ENCODE measurements at regions not wholly inside any gene's neighbourhood (a gene's known extent, or its start where the extent isn't known, plus 50 kb on each side); places are given as distances from the start of the nearest gene placed in this dataset.

GRCh38 chr3:35987386-35987785, 348.1 kb downstream of the ARPP21 start:
- Histone ChIP-seq H3K4me3 (ENCODE audit: low read length) (no peak overlapping the region), H3K27ac (ENCODE audit: low read depth, low read length) (no peak overlapping the region), H3K9ac (ENCODE audit: extremely low read depth, low read length, poor library complexity, severe bottlenecking) (no peak overlapping the region), H3K27me3 (ENCODE audit: control insufficient read depth, insufficient read depth, low read length, poor library complexity, severe bottlenecking) (no peaks in the 10 kb centered on the region), H3K36me3 (ENCODE audit: control insufficient read depth, insufficient read depth, low read length) (no peaks in the 10 kb centered on the region), H3K4me1 (ENCODE audit: control insufficient read depth, insufficient read depth, low read length) (no peaks in the 10 kb centered on the region), H3K9me3 (ENCODE audit: control insufficient read depth, low read length) (no peaks in the 10 kb centered on the region)
- no peaks in the 10 kb centered on the region for H3K27me3 Mint-ChIP-seq (ENCODE audit: insufficient read depth)
- TF ChIP-seq CTCF (conservative IDR thresholded peaks at IDR 0.05): no peak
- DNase-seq: no peak
- H3K36me3 Mint-ChIP-seq (ENCODE audit: low read depth): no peaks in the 10 kb centered on the region
- no peak overlapping the region for H3K27ac Mint-ChIP-seq
- no peak overlapping the region for H3K4me3 Mint-ChIP-seq
- no peaks in the 10 kb centered on the region for H3K4me1 Mint-ChIP-seq
- no peaks in the 10 kb centered on the region for H3K9me3 Mint-ChIP-seq

GRCh38 chr3:35992041-35992440, 352.7 kb downstream of the ARPP21 start:
- Histone ChIP-seq H3K9ac (ENCODE audit: extremely low read depth, low read length, poor library complexity, severe bottlenecking) (no peak overlapping the region), H3K27me3 (ENCODE audit: control insufficient read depth, insufficient read depth, low read length, poor library complexity, severe bottlenecking) (no peaks in the 10 kb centered on the region), H3K27ac (ENCODE audit: low read depth, low read length) (no peak overlapping the region), H3K36me3 (ENCODE audit: control insufficient read depth, insufficient read depth, low read length) (no peaks in the 10 kb centered on the region), H3K4me1 (ENCODE audit: control insufficient read depth, insufficient read depth, low read length) (no peaks in the 10 kb centered on the region), H3K9me3 (ENCODE audit: control insufficient read depth, low read length) (no peaks in the 10 kb centered on the region), H3K4me3 (ENCODE audit: low read length) (no peak overlapping the region)
- H3K27ac Mint-ChIP-seq: no peak overlapping the region
- no peaks in the 10 kb centered on the region for H3K9me3 Mint-ChIP-seq
- DNase-seq: no peak
- TF ChIP-seq CTCF (conservative IDR thresholded peaks at IDR 0.05): no peak
- no peaks in the 10 kb centered on the region for H3K27me3 Mint-ChIP-seq (ENCODE audit: insufficient read depth)
- no peak overlapping the region for H3K4me3 Mint-ChIP-seq
- 93% methylated on average over 2 of the region's 2 CpGs; no CpG with 5 or more reads in 1 of the 2 experiments for WGBS, 2 experiments (ENCODE audit: insufficient coverage in 1 of 2, insufficient read length in 1 of 2)
- no peaks in the 10 kb centered on the region for H3K4me1 Mint-ChIP-seq
- no peaks in the 10 kb centered on the region for H3K36me3 Mint-ChIP-seq (ENCODE audit: low read depth)

GRCh38 chr3:36011791-36012190, 368.5 kb upstream of the STAC start:
- H3K27ac Mint-ChIP-seq: no peak overlapping the region
- H3K4me1 Mint-ChIP-seq: peaks cover 6% of the 10 kb centered on the region
- Histone ChIP-seq H3K9me3 (ENCODE audit: control insufficient read depth, low read length) (peaks cover 13% of the 10 kb centered on the region), H3K27me3 (ENCODE audit: control insufficient read depth, insufficient read depth, low read length, poor library complexity, severe bottlenecking) (no peaks in the 10 kb centered on the region), H3K9ac (ENCODE audit: extremely low read depth, low read length, poor library complexity, severe bottlenecking) (no peak overlapping the region), H3K27ac (ENCODE audit: low read depth, low read length) (no peak overlapping the region), H3K4me3 (ENCODE audit: low read length) (no peak overlapping the region), H3K36me3 (ENCODE audit: control insufficient read depth, insufficient read depth, low read length) (no peaks in the 10 kb centered on the region), H3K4me1 (ENCODE audit: control insufficient read depth, insufficient read depth, low read length) (no peaks in the 10 kb centered on the region)
- H3K27me3 Mint-ChIP-seq (ENCODE audit: insufficient read depth): no peaks in the 10 kb centered on the region
- no peak overlapping the region for H3K4me3 Mint-ChIP-seq
- H3K9me3 Mint-ChIP-seq: peaks cover 17% of the 10 kb centered on the region
- no peaks in the 10 kb centered on the region for H3K36me3 Mint-ChIP-seq (ENCODE audit: low read depth)
- no peak for TF ChIP-seq CTCF (conservative IDR thresholded peaks at IDR 0.05)
- 83 to 87% methylated on average over 1 to 2 of the region's 2 CpGs for WGBS, 2 experiments (ENCODE audit: insufficient coverage in 1 of 2, insufficient read length in 1 of 2)
- no peak for DNase-seq
